Mesenchymal stem cell (in vitro differentiated cells and primary cell): ENCODE measurements at regions not wholly inside any gene's neighbourhood (a gene's known extent, or its start where the extent isn't known, plus 50 kb on each side); places are given as distances from the start of the nearest gene placed in this dataset.
"Not testable (repeated sequence)": the region's sequence is repeated elsewhere in the genome, so short reads cannot be mapped to it uniquely, and the experiment has no call there.

Experiments
- DNase-seq: peaks from one replicate; pipeline ENCODE4 v3.0.0-alpha.2; 2013
- H2AFZ ChIP-seq: one replicate; pipeline ENCODE4 v1.6.1; 2013; ENCODE audit warnings: low read depth, mild to moderate bottlenecking, control low read depth, inconsistent platforms, low read length, moderate library complexity
- H2AK5ac ChIP-seq: 2 replicates; pipeline ENCODE4 v1.6.1; 2013; ENCODE audit warnings: low read length, moderate library complexity, mild to moderate bottlenecking, inconsistent platforms; ENCODE audit not compliant: severe bottlenecking
- H2BK120ac ChIP-seq: one replicate; pipeline ENCODE4 v1.6.1; 2013; ENCODE audit warnings: low read depth, mild to moderate bottlenecking, inconsistent platforms, low read length, moderate library complexity
- H2BK12ac ChIP-seq, 2 experiments: one replicate each; pipeline ENCODE4 v1.6.1; 2013; ENCODE audit warnings: inconsistent platforms in 2 of 2, low read length in 2 of 2, mild to moderate bottlenecking in 2 of 2, moderate library complexity in 2 of 2, control low read depth in 1 of 2
- H2BK15ac ChIP-seq: one replicate; pipeline ENCODE4 v1.6.1; 2013; ENCODE audit warnings: mild to moderate bottlenecking, low read depth, inconsistent platforms; ENCODE audit not compliant: poor library complexity, severe bottlenecking
- H2BK5ac ChIP-seq: 2 replicates; pipeline ENCODE4 v1.6.1; 2013; ENCODE audit warnings: low read depth, mild to moderate bottlenecking, low read length, control low read depth, inconsistent platforms; ENCODE audit not compliant: poor library complexity, severe bottlenecking
- H3K14ac ChIP-seq, 2 experiments: one replicate each; pipeline ENCODE4 v1.6.1; 2013; ENCODE audit warnings: inconsistent platforms in 2 of 2, low read length in 2 of 2, control low read depth in 1 of 2, mild to moderate bottlenecking in 1 of 2, moderate library complexity in 1 of 2
- H3K18ac ChIP-seq, 2 experiments: one replicate each; pipeline ENCODE4 v1.6.1; 2013; ENCODE audit warnings: inconsistent platforms in 2 of 2, low read length in 2 of 2, control low read depth in 1 of 2, low read depth in 1 of 2, mild to moderate bottlenecking in 1 of 2
- H3K23ac ChIP-seq, 2 experiments: one replicate each; pipeline ENCODE4 v1.6.1; 2013; ENCODE audit warnings: inconsistent platforms in 2 of 2, low read length in 2 of 2, mild to moderate bottlenecking in 2 of 2, moderate library complexity in 2 of 2, control low read depth in 1 of 2
- H3K27ac ChIP-seq: 2 replicates; pipeline ENCODE4 v1.5.1; 2013; ENCODE audit warnings: mild to moderate bottlenecking, moderate library complexity, low read length, control low read depth, inconsistent platforms; ENCODE audit not compliant: poor library complexity, severe bottlenecking
- H3K27me3 ChIP-seq, 2 experiments: 2 replicates each; pipeline versions ENCODE4 v1.6.1 to v1.7.0; 2013; ENCODE audit warnings: low read length in 2 of 2, mild to moderate bottlenecking in 2 of 2, moderate library complexity in 2 of 2, control low read depth in 1 of 2, inconsistent platforms in 1 of 2; ENCODE audit not compliant: control insufficient read depth in 1 of 2, insufficient read depth in 1 of 2
- H3K36me3 ChIP-seq, 2 experiments: 2 replicates each; pipeline versions ENCODE4 v1.6.1 to v1.7.0; 2013; ENCODE audit warnings: low read length in 2 of 2, control low read depth in 1 of 2, inconsistent platforms in 1 of 2, low read depth in 1 of 2, mild to moderate bottlenecking in 1 of 2; ENCODE audit not compliant: insufficient read depth in 2 of 2, control insufficient read depth in 1 of 2
- H3K4ac ChIP-seq, 2 experiments: one replicate each; pipeline ENCODE4 v1.6.1; 2013; ENCODE audit warnings: inconsistent platforms in 2 of 2, low read length in 2 of 2, mild to moderate bottlenecking in 2 of 2, moderate library complexity in 2 of 2, control low read depth in 1 of 2, low read depth in 1 of 2
- H3K4me1 ChIP-seq: 2 replicates; pipeline ENCODE4 v1.6.1; 2013; ENCODE audit warnings: low read depth, low read length, control low read depth; ENCODE audit not compliant: control insufficient read depth, insufficient read depth
- H3K4me2 ChIP-seq: 2 replicates; pipeline ENCODE4 v1.6.1; 2013; ENCODE audit warnings: low read length, mild to moderate bottlenecking, inconsistent platforms; ENCODE audit not compliant: poor library complexity, severe bottlenecking
- H3K4me3 ChIP-seq, 2 experiments: 2 replicates each; pipeline versions ENCODE4 v1.5.1 to v1.7.0; 2013; ENCODE audit warnings: low read length in 2 of 2, mild to moderate bottlenecking in 2 of 2, control low read depth in 1 of 2, low read depth in 1 of 2; ENCODE audit not compliant: insufficient read depth in 1 of 2
- H3K79me1 ChIP-seq: replicated peaks from 2 replicates; pipeline ENCODE4 v1.6.1; 2013; ENCODE audit warnings: mild to moderate bottlenecking, control low read depth, low read length, inconsistent platforms; ENCODE audit not compliant: poor library complexity, severe bottlenecking
- H3K9ac ChIP-seq: 2 replicates; pipeline ENCODE4 v1.7.0; 2013; ENCODE audit warnings: mild to moderate bottlenecking, low read length, moderate library complexity
- H3K9me3 ChIP-seq: 2 replicates; pipeline ENCODE4 v1.7.0; 2013; ENCODE audit warnings: mild to moderate bottlenecking, low read length; ENCODE audit not compliant: control insufficient read depth
- H4K8ac ChIP-seq: one replicate; pipeline ENCODE4 v1.6.1; 2013; ENCODE audit warnings: inconsistent platforms, mild to moderate bottlenecking, low read length, moderate library complexity
- H4K91ac ChIP-seq: one replicate; pipeline ENCODE4 v1.6.1; 2013; ENCODE audit warnings: mild to moderate bottlenecking, low read length, inconsistent platforms
- WGBS: methylation state at CpG from one replicate; pipeline ENCODE4 v1.1.7; 2013; ENCODE audit warnings: mixed read lengths; 5-methylcytosine and 5-hydroxymethylcytosine counted together

DNA sequence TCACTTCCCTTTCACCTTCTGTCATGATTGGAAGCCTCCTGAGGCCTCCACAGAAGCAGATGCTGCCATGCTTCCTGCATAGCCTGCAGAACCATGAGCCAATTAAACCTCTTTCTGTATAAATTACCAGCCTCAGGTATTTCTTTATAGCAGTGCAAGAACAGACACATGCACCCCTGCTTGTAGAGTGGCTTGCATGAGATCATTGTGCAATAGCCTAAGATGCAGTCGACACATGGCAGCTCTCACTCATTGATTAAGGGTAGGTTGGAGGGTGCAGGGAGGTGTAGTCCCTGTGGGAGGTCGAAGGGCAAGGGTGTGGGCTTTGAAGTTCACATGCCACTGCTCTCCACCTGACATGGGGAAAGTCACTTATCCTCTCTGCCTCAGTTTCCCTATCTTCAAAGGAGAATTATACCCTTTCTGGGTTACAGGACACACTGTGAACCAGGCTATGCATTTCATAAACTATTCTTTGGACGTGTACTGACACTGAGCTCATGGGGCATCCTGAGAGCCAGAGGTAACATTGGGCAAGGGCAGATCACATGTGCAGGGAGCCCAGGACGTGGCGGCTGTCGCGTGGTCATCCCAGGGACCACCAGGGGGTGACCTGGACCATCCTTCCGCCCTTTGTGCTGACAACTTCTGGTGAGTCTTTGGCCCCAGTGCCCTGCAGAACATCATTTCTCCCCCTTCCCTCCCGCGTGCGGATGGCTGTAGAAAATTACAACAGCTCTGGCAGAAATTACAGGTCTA lies 69.2 kb upstream of the SHANK2 start:
- H4K8ac ChIP-seq, result no peak overlapping the region
- no peak overlapping the region for H4K91ac ChIP-seq
- no peak overlapping the region for H2BK120ac ChIP-seq
- no peak overlapping the region for H2BK5ac ChIP-seq
- H3K14ac ChIP-seq, result no peak overlapping the region
- H3K23ac ChIP-seq, result no peak overlapping the region
- 85% methylated on average over 10 of the region's 11 CpGs for WGBS
- peaks cover 10 to 65% of the 10 kb centered on the region in 2 experiments for H3K27me3 ChIP-seq
- H3K4me1 ChIP-seq, result no peaks in the 10 kb centered on the region
- H3K36me3 ChIP-seq, result no peaks in the 10 kb centered on the region
- no peak overlapping the region for H3K4me2 ChIP-seq
- no peak overlapping the region for H3K18ac ChIP-seq
- H2BK12ac ChIP-seq, result no peak overlapping the region
- no peak overlapping the region for H3K9ac ChIP-seq
- no peak overlapping the region for H3K4ac ChIP-seq
- DNase-seq, result no peak
- no peak overlapping the region for H2AFZ ChIP-seq
- H3K27ac ChIP-seq, result no peak overlapping the region
- peaks cover 24% of the 10 kb centered on the region for H3K9me3 ChIP-seq
- H3K79me1 ChIP-seq, result no peaks in the 10 kb centered on the region
- H3K4me3 ChIP-seq, result no peak overlapping the region
- no peak overlapping the region for H2BK15ac ChIP-seq
- H2AK5ac ChIP-seq, result no peak overlapping the region

DNA sequence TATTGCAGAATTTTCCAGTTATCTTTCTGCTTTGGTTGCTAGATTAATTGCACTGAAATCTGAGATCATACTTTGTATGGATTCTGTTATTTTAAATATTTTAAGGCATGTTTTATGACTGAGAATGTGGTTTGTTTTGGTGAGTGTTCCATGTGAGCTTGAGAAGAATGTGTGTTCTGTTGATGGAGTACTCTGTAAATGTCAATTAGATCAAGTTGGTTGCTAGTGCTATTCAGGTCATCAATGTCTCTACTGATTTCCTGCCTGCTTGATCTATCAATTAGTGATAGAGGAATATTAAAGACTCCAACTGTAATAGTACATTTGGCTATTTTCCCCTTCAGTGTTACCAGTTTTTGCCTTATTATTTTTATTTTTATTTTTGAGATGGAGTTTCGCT lies 64.3 kb upstream of the SHANK2 start:
- Histone ChIP-seq H3K23ac (no peak overlapping the region), H3K18ac (no peak overlapping the region), H3K4ac (no peak overlapping the region), H3K4me3 (no peak overlapping the region), H2AFZ (no peak overlapping the region), H3K79me1 (no peaks in the 10 kb centered on the region), H3K9ac (no peak overlapping the region), H3K4me2 (no peak overlapping the region), H4K91ac (no peak overlapping the region), H3K27ac (no peak overlapping the region), H2BK120ac (no peak overlapping the region), H3K14ac (no peak overlapping the region), H3K36me3 (no peaks in the 10 kb centered on the region), H2BK15ac (no peak overlapping the region), H2BK12ac (no peak overlapping the region), H4K8ac (no peak overlapping the region), H3K4me1 (no peaks in the 10 kb centered on the region), H3K9me3 (peaks cover 35% of the 10 kb centered on the region), H2AK5ac (no peak overlapping the region), H2BK5ac (no peak overlapping the region), H3K27me3 (peaks cover 10 to 45% of the 10 kb centered on the region in 2 experiments)
- DNase-seq, result no peak
- WGBS, result 69% methylated on average over 1 of the region's 1 CpG

DNA sequence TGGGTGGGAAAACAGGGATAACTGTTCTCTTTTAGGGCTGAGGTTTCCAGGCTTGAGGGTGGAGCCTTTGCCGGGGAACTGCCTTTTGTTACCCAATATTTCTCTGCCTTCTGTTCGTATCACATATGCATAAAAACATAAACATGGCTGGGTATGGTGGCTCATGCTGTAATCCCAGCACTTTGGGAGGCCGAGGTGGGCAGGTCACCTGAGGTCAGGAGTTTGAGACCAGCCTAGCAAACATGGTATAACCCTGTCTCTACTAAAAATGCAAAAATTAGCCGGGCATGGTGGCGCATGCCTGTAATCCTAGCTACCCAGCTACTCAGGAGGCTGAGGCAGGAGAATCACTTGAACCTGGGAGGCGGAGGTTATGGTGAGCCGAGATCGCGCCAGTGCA lies 60.2 kb upstream of the SHANK2 start:
- H3K4ac ChIP-seq, H3K23ac ChIP-seq, H2BK5ac ChIP-seq, H2BK12ac ChIP-seq, H3K79me1 ChIP-seq, H3K18ac ChIP-seq, DNase-seq, H2BK120ac ChIP-seq, H3K4me3 ChIP-seq, H4K91ac ChIP-seq, H3K9ac ChIP-seq, H4K8ac ChIP-seq, H3K36me3 ChIP-seq, H2AK5ac ChIP-seq, H2BK15ac ChIP-seq, H3K4me1 ChIP-seq, H2AFZ ChIP-seq, H3K4me2 ChIP-seq, H3K27ac ChIP-seq, H3K14ac ChIP-seq: not testable (repeated sequence)
- Histone ChIP-seq H3K9me3 (peaks cover 19% of the 10 kb centered on the region), H3K27me3 (peaks cover 0 to 32% of the 10 kb centered on the region in 2 experiments)
- WGBS, result 82% methylated on average over 9 of the region's 9 CpGs

DNA sequence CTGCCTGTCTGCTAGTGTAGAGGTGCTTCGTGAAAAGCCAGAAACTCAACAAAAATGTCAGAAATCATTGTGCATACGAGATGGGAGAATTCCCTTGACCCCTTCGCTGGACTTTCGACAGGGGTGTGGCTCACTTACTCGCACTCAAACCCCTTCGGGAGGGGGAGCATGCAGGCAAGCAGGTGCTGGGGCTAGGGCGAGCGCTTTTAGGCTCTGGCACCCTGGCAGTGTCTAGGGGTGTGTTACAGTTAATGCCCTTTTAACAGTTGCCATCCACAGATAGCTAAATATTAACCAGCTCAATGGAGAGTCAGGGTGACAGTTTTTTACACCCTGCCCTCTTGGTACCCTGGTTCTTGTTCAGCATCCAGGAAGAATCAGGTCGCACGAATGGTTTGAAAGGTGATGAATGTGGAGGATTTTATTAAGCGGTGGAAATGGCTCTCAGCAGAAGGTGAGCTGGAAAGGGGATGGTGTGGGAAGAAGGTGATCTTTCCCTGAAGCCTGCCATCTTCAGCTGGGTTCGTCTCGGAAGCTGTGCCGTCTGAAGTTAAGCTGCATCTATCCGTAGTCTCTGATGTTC lies 59.6 kb upstream of the SHANK2 start:
- no peak overlapping the region for H2BK120ac ChIP-seq
- no peak overlapping the region for H3K4me2 ChIP-seq
- no peak overlapping the region for H3K4me3 ChIP-seq
- no peak overlapping the region for H3K9ac ChIP-seq
- H3K14ac ChIP-seq, result no peak overlapping the region
- peaks cover 15% of the 10 kb centered on the region for H3K9me3 ChIP-seq
- no peak overlapping the region for H2BK15ac ChIP-seq
- H2AK5ac ChIP-seq, result no peak overlapping the region
- no peak for DNase-seq
- H3K18ac ChIP-seq, result no peak overlapping the region
- H2BK12ac ChIP-seq, result no peak overlapping the region
- H4K91ac ChIP-seq, result no peak overlapping the region
- 80% methylated on average over 13 of the region's 15 CpGs for WGBS
- H4K8ac ChIP-seq, result no peak overlapping the region
- H3K27ac ChIP-seq, result no peak overlapping the region
- H3K36me3 ChIP-seq, result no peaks in the 10 kb centered on the region
- H2AFZ ChIP-seq, result no peak overlapping the region
- no peak overlapping the region for H3K23ac ChIP-seq
- H3K4me1 ChIP-seq, result peaks cover 3% of the 10 kb centered on the region
- H2BK5ac ChIP-seq, result no peak overlapping the region
- H3K27me3 ChIP-seq, result peaks cover 0 to 37% of the 10 kb centered on the region in 2 experiments
- H3K4ac ChIP-seq, result no peak overlapping the region
- H3K79me1 ChIP-seq, result no peaks in the 10 kb centered on the region
